ENCODE measurements at regions not wholly inside any gene's neighbourhood (a gene's known extent, or its start where the extent isn't known, plus 50 kb on each side); places are given as distances from the start of the nearest gene placed in this dataset.

DNA sequence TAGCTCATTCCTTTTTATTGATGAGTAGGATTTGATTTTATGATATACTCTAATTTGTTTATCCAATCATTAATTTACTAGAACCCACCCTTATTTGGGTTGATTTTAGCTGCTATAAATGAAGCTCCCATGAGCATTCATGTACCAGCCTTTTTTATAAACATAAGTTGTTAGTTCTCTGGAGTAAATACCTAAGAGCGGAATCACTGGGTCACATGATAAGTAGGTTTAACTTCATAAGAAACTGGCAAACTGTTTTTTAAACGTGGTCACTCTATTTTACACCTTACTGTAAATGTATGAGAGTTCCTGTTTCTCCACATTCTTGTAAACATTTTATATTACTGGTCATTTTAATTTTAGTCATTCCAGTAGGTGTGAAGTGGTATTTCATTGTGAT lies 364.6 kb downstream of the NPR3 start:
- Histone ChIP-seq H3K4me3 (ENCODE audit: control insufficient read depth in 2 of 3, extremely low read depth in 1 of 3, insufficient read depth in 2 of 3, low read depth in 1 of 3, low read length in 3 of 3) (no peak overlapping the region), H3K36me3 (ENCODE audit: control insufficient read depth in 2 of 2, extremely low read depth in 1 of 2, insufficient read depth in 2 of 2, low read length in 2 of 2) (no peaks in the 10 kb centered on the region), H3K9ac (ENCODE audit: control insufficient read depth, extremely low read depth, insufficient read depth, low read length) (no peak overlapping the region), H3K9me1 (ENCODE audit: control insufficient read depth, extremely low read depth, insufficient read depth, low read length) (no peaks in the 10 kb centered on the region), H2AFZ (ENCODE audit: control insufficient read depth, low read length) (no peak overlapping the region), H3K9me3 (ENCODE audit: control insufficient read depth, low read depth, low read length) (no peaks in the 10 kb centered on the region), H3K27me3 (ENCODE audit: control insufficient read depth, extremely low read depth, insufficient read depth, low read length) (no peaks in the 10 kb centered on the region), H3K79me2 (ENCODE audit: control insufficient read depth, insufficient read depth, low read length) (no peaks in the 10 kb centered on the region), H3K4me1 (ENCODE audit: control insufficient read depth, extremely low read depth, insufficient read depth, low read length) (no peaks in the 10 kb centered on the region), H3K4me2 (ENCODE audit: control insufficient read depth, extremely low read depth, insufficient read depth, low read depth, low read length) (no peak overlapping the region), H4K20me1 (ENCODE audit: control insufficient read depth, extremely low read depth, insufficient read depth, low read length) (no peaks in the 10 kb centered on the region), H3K27ac (ENCODE audit: control insufficient read depth, insufficient read depth, low read length) (no peak overlapping the region)
- FAIRE-seq (no peak), DNase-seq (ENCODE audit: low read depth, low spot score) (no peak)
- no peak for TF ChIP-seq CTCF (optimal IDR thresholded peaks at IDR 0.05 in 1 of 3, IDR thresholded peaks at IDR 0.05 in 1 of 3, conservative IDR thresholded peaks at IDR 0.05 in 1 of 3; ENCODE audit: extremely low read depth in 1 of 3, insufficient read depth in 2 of 3, low read length in 3 of 3)
- no peak for TF ChIP-seq EZH2 (IDR thresholded peaks at IDR 0.05; ENCODE audit: low read length)
- dilution Hi-C loops (cut with MboI; ENCODE audit: extremely low pct_ligation_motif_present, low sequenced_read_pairs), result no loop called here

DNA sequence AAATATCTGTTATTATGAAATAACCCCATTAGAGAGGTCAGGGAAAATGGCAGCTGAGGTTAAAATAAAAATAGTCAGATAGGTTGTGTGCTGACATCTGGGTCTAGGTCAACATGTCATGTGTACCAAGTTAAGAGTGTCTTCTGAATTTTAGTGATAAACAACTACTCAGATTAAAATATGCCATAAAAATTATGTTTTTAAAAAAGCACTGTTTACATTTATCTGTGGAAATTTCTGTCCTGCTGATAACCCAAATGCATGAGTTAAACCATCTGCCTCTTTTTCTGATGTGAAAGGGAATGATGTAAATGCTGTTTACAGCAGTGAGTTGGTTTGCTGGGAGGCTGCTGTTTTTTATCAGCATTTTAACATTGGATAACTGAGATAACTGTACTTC lies 361.2 kb upstream of the TARS1 start:
- Histone ChIP-seq H3K4me1 (ENCODE audit: control insufficient read depth, extremely low read depth, insufficient read depth, low read length) (no peaks in the 10 kb centered on the region), H3K9ac (ENCODE audit: control insufficient read depth, extremely low read depth, insufficient read depth, low read length) (no peak overlapping the region), H3K27me3 (ENCODE audit: control insufficient read depth, extremely low read depth, insufficient read depth, low read length) (no peaks in the 10 kb centered on the region), H3K9me3 (ENCODE audit: control insufficient read depth, low read depth, low read length) (no peaks in the 10 kb centered on the region), H3K4me2 (ENCODE audit: control insufficient read depth, extremely low read depth, insufficient read depth, low read depth, low read length) (no peak overlapping the region), H3K36me3 (ENCODE audit: control insufficient read depth in 2 of 2, extremely low read depth in 1 of 2, insufficient read depth in 2 of 2, low read length in 2 of 2) (no peaks in the 10 kb centered on the region), H3K79me2 (ENCODE audit: control insufficient read depth, insufficient read depth, low read length) (no peaks in the 10 kb centered on the region), H3K27ac (ENCODE audit: control insufficient read depth, insufficient read depth, low read length) (no peak overlapping the region), H3K4me3 (ENCODE audit: control insufficient read depth in 2 of 3, extremely low read depth in 1 of 3, insufficient read depth in 2 of 3, low read depth in 1 of 3, low read length in 3 of 3) (no peak overlapping the region), H3K9me1 (ENCODE audit: control insufficient read depth, extremely low read depth, insufficient read depth, low read length) (no peaks in the 10 kb centered on the region), H4K20me1 (ENCODE audit: control insufficient read depth, extremely low read depth, insufficient read depth, low read length) (no peaks in the 10 kb centered on the region), H2AFZ (ENCODE audit: control insufficient read depth, low read length) (no peak overlapping the region)
- dilution Hi-C loops (cut with MboI; ENCODE audit: extremely low pct_ligation_motif_present, low sequenced_read_pairs), result no loop called here
- no peak for DNase-seq (ENCODE audit: low read depth, low spot score)
- TF ChIP-seq CTCF (optimal IDR thresholded peaks at IDR 0.05 in 1 of 3, IDR thresholded peaks at IDR 0.05 in 1 of 3, conservative IDR thresholded peaks at IDR 0.05 in 1 of 3; ENCODE audit: extremely low read depth in 1 of 3, insufficient read depth in 2 of 3, low read length in 3 of 3) (no peak), EZH2 (IDR thresholded peaks at IDR 0.05; ENCODE audit: low read length) (no peak)
- no peak for FAIRE-seq
